HEK293 (cell line): ENCODE measurements at regions not wholly inside any gene's neighbourhood (a gene's known extent, or its start where the extent isn't known, plus 50 kb on each side); places are given as distances from the start of the nearest gene placed in this dataset.

ENCODE experiments used
- CTCF ChIA-PET: fragments of 350-600 bp; formaldehyde crosslinking; extraction: SDS; loops from one replicate; lab custom pipeline; 2021; ENCODE audit warnings: antibody characterized with exemption; lab: Yijun Ruan, JAX
- POLR2A ChIA-PET: fragments of 300-600 bp; formaldehyde crosslinking; extraction: SDS; loops from one replicate; lab custom pipeline; 2020; ENCODE audit warnings: antibody characterized with exemption, inconsistent platforms; lab: Yijun Ruan, JAX
- H3K27ac ChIP-seq: fragments of 200-500 bp; sonication (Bioruptor generic); 2 replicates; pipeline ENCODE4 v1.5.1; 2014; ENCODE audit warnings: low read depth, low read length, control low read depth, inconsistent platforms; ENCODE audit errors: extremely low read depth
- H3K36me3 ChIP-seq, 2 experiments: fragments of 200-500 bp in 1 of 2; sonication (Bioruptor generic) in 1 of 2; 1 replicate in 1 of 2; 2 replicates in 1 of 2; pipeline ENCODE4 v1.5.1; 2014 to 2017; ENCODE audit warnings: inconsistent platforms in 2 of 2, low read length in 2 of 2; ENCODE audit not compliant: control insufficient read depth in 2 of 2, insufficient read depth in 1 of 2
- H3K4me1 ChIP-seq: fragments of 200-500 bp; sonication (Bioruptor generic); 2 replicates; pipeline ENCODE4 v1.5.1; 2014; ENCODE audit warnings: mild to moderate bottlenecking, low read length, inconsistent platforms; ENCODE audit not compliant: control insufficient read depth, insufficient read depth
- H3K4me3 ChIP-seq: 2 replicates; pipeline ENCODE4 v1.5.1; 2011; ENCODE audit warnings: low read depth, mild to moderate bottlenecking, control low read depth, low read length, moderate library complexity
- H3K9me3 ChIP-seq: fragments of 200-500 bp; sonication (Bioruptor generic); 2 replicates; pipeline ENCODE4 v1.5.1; 2014; ENCODE audit warnings: low read depth, low read length, inconsistent platforms; ENCODE audit not compliant: control insufficient read depth, insufficient read depth
- BCL6B ChIP-seq: fragments of 450-650 bp; formaldehyde crosslinking; IDR thresholded peaks from 2 replicates; pipeline ENCODE4 v1.5.1; 2017; ENCODE audit warnings: missing biosample characterization, missing genetic modification characterization
- KLF10 ChIP-seq: fragments of 450-650 bp; IDR thresholded peaks from 2 replicates; pipeline ENCODE4 v1.5.1; 2018; ENCODE audit warnings: missing biosample characterization, mild to moderate bottlenecking, missing genetic modification characterization
- SP2 ChIP-seq: fragments of 450-650 bp; formaldehyde crosslinking; IDR thresholded peaks from 2 replicates; pipeline ENCODE4 v1.5.1; 2016; ENCODE audit warnings: missing biosample characterization, missing genetic modification characterization
- YY1 ChIP-seq: fragments of 450-650 bp; formaldehyde crosslinking; IDR thresholded peaks from 2 replicates; pipeline ENCODE4 v1.5.1; 2018; ENCODE audit warnings: missing biosample characterization, missing genetic modification characterization
- ZBTB1 ChIP-seq: fragments of 450-650 bp; formaldehyde crosslinking; IDR thresholded peaks from 2 replicates; pipeline ENCODE4 v1.5.1; 2016; ENCODE audit warnings: missing biosample characterization, missing genetic modification characterization
- ZBTB21 ChIP-seq: fragments of 450-650 bp; formaldehyde crosslinking; IDR thresholded peaks from 2 replicates; pipeline ENCODE4 v1.5.1; 2017; ENCODE audit warnings: missing biosample characterization, missing genetic modification characterization
- ZBTB7A ChIP-seq: fragments of 450-650 bp; formaldehyde crosslinking; IDR thresholded peaks from 2 replicates; pipeline ENCODE4 v1.5.1; 2016; ENCODE audit warnings: low read depth, missing biosample characterization, missing genetic modification characterization
- ZNF157 ChIP-seq: fragments of 450-650 bp; formaldehyde crosslinking; IDR thresholded peaks from 2 replicates; pipeline ENCODE4 v1.5.1; 2016; ENCODE audit warnings: missing biosample characterization, missing genetic modification characterization
- ZNF16 ChIP-seq: fragments of 450-650 bp; formaldehyde crosslinking; IDR thresholded peaks from 2 replicates; pipeline ENCODE4 v1.5.1; 2016; ENCODE audit warnings: low read depth, missing biosample characterization, missing genetic modification characterization
- ZNF211 ChIP-seq: fragments of 450-650 bp; formaldehyde crosslinking; IDR thresholded peaks from 2 replicates; pipeline ENCODE4 v1.5.1; 2016; ENCODE audit warnings: low read depth, missing biosample characterization, missing genetic modification characterization
- ZNF23 ChIP-seq: fragments of 450-650 bp; formaldehyde crosslinking; IDR thresholded peaks from 2 replicates; pipeline ENCODE4 v1.5.1; 2016; ENCODE audit warnings: missing biosample characterization, missing genetic modification characterization, borderline replicate concordance
- ZNF239 ChIP-seq: fragments of 450-650 bp; formaldehyde crosslinking; IDR thresholded peaks from 2 replicates; pipeline ENCODE4 v1.5.1; 2016; ENCODE audit warnings: missing biosample characterization, missing genetic modification characterization
- ZNF266 ChIP-seq: fragments of 450-650 bp; formaldehyde crosslinking; IDR thresholded peaks from 2 replicates; pipeline ENCODE4 v1.5.1; 2016; ENCODE audit warnings: missing biosample characterization, missing genetic modification characterization, low read depth
- ZNF433 ChIP-seq: fragments of 450-650 bp; formaldehyde crosslinking; IDR thresholded peaks from 2 replicates; pipeline ENCODE4 v1.5.1; 2016; ENCODE audit warnings: missing biosample characterization, missing genetic modification characterization, low read depth
- ZNF48 ChIP-seq: fragments of 450-650 bp; formaldehyde crosslinking; IDR thresholded peaks from 2 replicates; pipeline ENCODE4 v1.5.1; 2016; ENCODE audit warnings: missing biosample characterization, missing genetic modification characterization
- ZNF518A ChIP-seq: fragments of 450-650 bp; formaldehyde crosslinking; conservative IDR thresholded peaks from 2 replicates; pipeline ENCODE4 v1.5.1; 2016; ENCODE audit warnings: low read depth, missing biosample characterization, missing genetic modification characterization
- ZNF521 ChIP-seq: fragments of 450-650 bp; formaldehyde crosslinking; IDR thresholded peaks from 2 replicates; pipeline ENCODE4 v1.5.1; 2017; ENCODE audit warnings: missing biosample characterization, mild to moderate bottlenecking, missing genetic modification characterization
- ZNF585B ChIP-seq: fragments of 450-650 bp; formaldehyde crosslinking; IDR thresholded peaks from 2 replicates; pipeline ENCODE4 v1.5.1; 2016; ENCODE audit warnings: missing biosample characterization, missing genetic modification characterization
- ZNF664 ChIP-seq: fragments of 450-650 bp; formaldehyde crosslinking; IDR thresholded peaks from 2 replicates; pipeline ENCODE4 v1.5.1; 2016; ENCODE audit warnings: missing biosample characterization, missing genetic modification characterization
- ZNF747 ChIP-seq: fragments of 450-650 bp; formaldehyde crosslinking; IDR thresholded peaks from 2 replicates; pipeline ENCODE4 v1.5.1; 2016; ENCODE audit warnings: missing biosample characterization, missing genetic modification characterization
- ZNF76 ChIP-seq: fragments of 450-650 bp; formaldehyde crosslinking; IDR thresholded peaks from 2 replicates; pipeline ENCODE4; 2016; ENCODE audit warnings: low read depth, missing biosample characterization, missing genetic modification characterization, borderline replicate concordance
- ZNF785 ChIP-seq: fragments of 450-650 bp; formaldehyde crosslinking; IDR thresholded peaks from 2 replicates; pipeline ENCODE4 v1.5.1; 2016; ENCODE audit warnings: missing biosample characterization, missing genetic modification characterization
- ZSCAN16 ChIP-seq: fragments of 450-650 bp; formaldehyde crosslinking; IDR thresholded peaks from 2 replicates; pipeline ENCODE4 v1.5.1; 2016; ENCODE audit warnings: missing biosample characterization, missing genetic modification characterization
- ZXDB ChIP-seq: fragments of 450-650 bp; formaldehyde crosslinking; IDR thresholded peaks from 2 replicates; pipeline ENCODE4 v1.5.1; 2016; ENCODE audit warnings: missing biosample characterization, missing genetic modification characterization
- TF ChIP-seq, protein P1 (sequence below): fragments of 450-650 bp; formaldehyde crosslinking; IDR thresholded peaks from 2 replicates; pipeline ENCODE4 v1.5.1; 2016; ENCODE audit warnings: missing biosample characterization, missing genetic modification characterization, borderline replicate concordance
- TF ChIP-seq, protein P2 (sequence below): fragments of 450-650 bp; formaldehyde crosslinking; IDR thresholded peaks from 2 replicates; pipeline ENCODE4 v1.5.1; 2017; ENCODE audit warnings: missing biosample characterization, missing genetic modification characterization

GRCh38 chr18:72409903-72410302, 134.2 kb downstream of the CBLN2 start (continued):
- TF ChIP-seq ZSCAN16 (tag by site-specific recombination): no peak
- TF ChIP-seq ZNF48 (tag by site-specific recombination): no peak
- TF ChIP-seq SP2 (tag by site-specific recombination): no peak
- TF ChIP-seq ZNF521 (tag by site-specific recombination): no peak
- TF ChIP-seq ZNF211 (tag by site-specific recombination): no peak
- TF ChIP-seq ZNF585B (tag by site-specific recombination): no peak
- no peak for TF ChIP-seq KLF10 (tag by site-specific recombination)

- CTCF ChIA-PET: no interaction called here
- POLR2A ChIA-PET: no interaction called here
- no peak overlapping the region for H3K27ac ChIP-seq
- TF ChIP-seq ZNF664 (tag by site-specific recombination) (no peak), ZBTB21 (tag by site-specific recombination) (no peak), ZXDB (tag by site-specific recombination) (no peak), ZNF16 (tag by site-specific recombination) (no peak), ZNF76 (tag by site-specific recombination) (no peak), BCL6B (tag by site-specific recombination) (no peak), ZNF23 (tag by site-specific recombination) (no peak), ZBTB1 (tag by site-specific recombination) (no peak), YY1 (tag by site-specific recombination) (no peak), ZNF518A (no peak), ZBTB7A (no peak), ZNF157 (no peak), ZNF747 (no peak), ZNF785 (tag by site-specific recombination) (no peak), ZNF433 (no peak), ZNF266 (tag by site-specific recombination) (no peak), ZNF239 (tag by site-specific recombination) (no peak)
- TF ChIP-seq, protein P1, sequence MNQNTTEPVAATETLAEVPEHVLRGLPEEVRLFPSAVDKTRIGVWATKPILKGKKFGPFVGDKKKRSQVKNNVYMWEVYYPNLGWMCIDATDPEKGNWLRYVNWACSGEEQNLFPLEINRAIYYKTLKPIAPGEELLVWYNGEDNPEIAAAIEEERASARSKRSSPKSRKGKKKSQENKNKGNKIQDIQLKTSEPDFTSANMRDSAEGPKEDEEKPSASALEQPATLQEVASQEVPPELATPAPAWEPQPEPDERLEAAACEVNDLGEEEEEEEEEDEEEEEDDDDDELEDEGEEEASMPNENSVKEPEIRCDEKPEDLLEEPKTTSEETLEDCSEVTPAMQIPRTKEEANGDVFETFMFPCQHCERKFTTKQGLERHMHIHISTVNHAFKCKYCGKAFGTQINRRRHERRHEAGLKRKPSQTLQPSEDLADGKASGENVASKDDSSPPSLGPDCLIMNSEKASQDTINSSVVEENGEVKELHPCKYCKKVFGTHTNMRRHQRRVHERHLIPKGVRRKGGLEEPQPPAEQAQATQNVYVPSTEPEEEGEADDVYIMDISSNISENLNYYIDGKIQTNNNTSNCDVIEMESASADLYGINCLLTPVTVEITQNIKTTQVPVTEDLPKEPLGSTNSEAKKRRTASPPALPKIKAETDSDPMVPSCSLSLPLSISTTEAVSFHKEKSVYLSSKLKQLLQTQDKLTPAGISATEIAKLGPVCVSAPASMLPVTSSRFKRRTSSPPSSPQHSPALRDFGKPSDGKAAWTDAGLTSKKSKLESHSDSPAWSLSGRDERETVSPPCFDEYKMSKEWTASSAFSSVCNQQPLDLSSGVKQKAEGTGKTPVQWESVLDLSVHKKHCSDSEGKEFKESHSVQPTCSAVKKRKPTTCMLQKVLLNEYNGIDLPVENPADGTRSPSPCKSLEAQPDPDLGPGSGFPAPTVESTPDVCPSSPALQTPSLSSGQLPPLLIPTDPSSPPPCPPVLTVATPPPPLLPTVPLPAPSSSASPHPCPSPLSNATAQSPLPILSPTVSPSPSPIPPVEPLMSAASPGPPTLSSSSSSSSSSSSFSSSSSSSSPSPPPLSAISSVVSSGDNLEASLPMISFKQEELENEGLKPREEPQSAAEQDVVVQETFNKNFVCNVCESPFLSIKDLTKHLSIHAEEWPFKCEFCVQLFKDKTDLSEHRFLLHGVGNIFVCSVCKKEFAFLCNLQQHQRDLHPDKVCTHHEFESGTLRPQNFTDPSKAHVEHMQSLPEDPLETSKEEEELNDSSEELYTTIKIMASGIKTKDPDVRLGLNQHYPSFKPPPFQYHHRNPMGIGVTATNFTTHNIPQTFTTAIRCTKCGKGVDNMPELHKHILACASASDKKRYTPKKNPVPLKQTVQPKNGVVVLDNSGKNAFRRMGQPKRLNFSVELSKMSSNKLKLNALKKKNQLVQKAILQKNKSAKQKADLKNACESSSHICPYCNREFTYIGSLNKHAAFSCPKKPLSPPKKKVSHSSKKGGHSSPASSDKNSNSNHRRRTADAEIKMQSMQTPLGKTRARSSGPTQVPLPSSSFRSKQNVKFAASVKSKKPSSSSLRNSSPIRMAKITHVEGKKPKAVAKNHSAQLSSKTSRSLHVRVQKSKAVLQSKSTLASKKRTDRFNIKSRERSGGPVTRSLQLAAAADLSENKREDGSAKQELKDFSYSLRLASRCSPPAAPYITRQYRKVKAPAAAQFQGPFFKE (tag by site-specific recombination): no peak
- TF ChIP-seq, protein P2, sequence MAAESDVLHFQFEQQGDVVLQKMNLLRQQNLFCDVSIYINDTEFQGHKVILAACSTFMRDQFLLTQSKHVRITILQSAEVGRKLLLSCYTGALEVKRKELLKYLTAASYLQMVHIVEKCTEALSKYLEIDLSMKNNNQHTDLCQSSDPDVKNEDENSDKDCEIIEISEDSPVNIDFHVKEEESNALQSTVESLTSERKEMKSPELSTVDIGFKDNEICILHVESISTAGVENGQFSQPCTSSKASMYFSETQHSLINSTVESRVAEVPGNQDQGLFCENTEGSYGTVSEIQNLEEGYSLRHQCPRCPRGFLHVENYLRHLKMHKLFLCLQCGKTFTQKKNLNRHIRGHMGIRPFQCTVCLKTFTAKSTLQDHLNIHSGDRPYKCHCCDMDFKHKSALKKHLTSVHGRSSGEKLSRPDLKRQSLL (tag by site-specific recombination): no peak
Observed at GRCh38 chr18:72407048-72407447, 137.1 kb downstream of the CBLN2 start.

More at GRCh38 chr18:72407048-72407447, 137.1 kb downstream of the CBLN2 start:
- Histone ChIP-seq H3K36me3 (no peaks in the 10 kb centered on the region), H3K9me3 (no peaks in the 10 kb centered on the region), H3K4me3 (no peak overlapping the region), H3K4me1 (no peaks in the 10 kb centered on the region)
